NT2/D1 (cell line): ENCODE measurements at regions not wholly inside any gene's neighbourhood (a gene's known extent, or its start where the extent isn't known, plus 50 kb on each side); places are given as distances from the start of the nearest gene placed in this dataset.

Experiments used
- DNase-seq: peaks from one replicate; pipeline ENCODE4 v3.0.0-alpha.2; 2011; ENCODE audit warnings: low read depth, low spot score
- H3K27me3 ChIP-seq: 2 replicates; pipeline ENCODE4 v1.6.0; 2011; ENCODE audit warnings: mild to moderate bottlenecking; ENCODE audit not compliant: insufficient read length, insufficient read depth
- H3K36me3 ChIP-seq: 2 replicates; pipeline ENCODE4 v1.6.1; 2011; ENCODE audit warnings: mild to moderate bottlenecking, low read length, mixed read lengths; ENCODE audit not compliant: insufficient read depth, insufficient read length
- H3K4me1 ChIP-seq: 2 replicates; pipeline ENCODE4 v1.5.1; 2011; ENCODE audit not compliant: insufficient read depth, insufficient read length
- H3K4me3 ChIP-seq: 2 replicates; pipeline ENCODE4 v1.5.1; 2011; ENCODE audit warnings: low read depth; ENCODE audit not compliant: insufficient read length
- H3K9ac ChIP-seq: 2 replicates; pipeline ENCODE4 v1.6.0; 2011; ENCODE audit warnings: low read depth; ENCODE audit not compliant: insufficient read length
- H3K9me3 ChIP-seq: 2 replicates; pipeline ENCODE4 v1.5.1; 2011; ENCODE audit warnings: mild to moderate bottlenecking, low read length; ENCODE audit not compliant: insufficient read depth
- SUZ12 ChIP-seq: IDR thresholded peaks from 2 replicates; pipeline ENCODE4 v1.6.1; 2011; ENCODE audit not compliant: insufficient read length, insufficient read depth; ENCODE audit errors: extremely low read depth
- YY1 ChIP-seq: IDR thresholded peaks from 2 replicates; pipeline ENCODE4 v1.6.1; 2011; ENCODE audit not compliant: insufficient read length, insufficient read depth
- ZNF274 ChIP-seq: IDR thresholded peaks from 2 replicates; pipeline ENCODE4 v1.6.1; 2011; ENCODE audit warnings: mild to moderate bottlenecking, low read depth, low read length

DNA sequence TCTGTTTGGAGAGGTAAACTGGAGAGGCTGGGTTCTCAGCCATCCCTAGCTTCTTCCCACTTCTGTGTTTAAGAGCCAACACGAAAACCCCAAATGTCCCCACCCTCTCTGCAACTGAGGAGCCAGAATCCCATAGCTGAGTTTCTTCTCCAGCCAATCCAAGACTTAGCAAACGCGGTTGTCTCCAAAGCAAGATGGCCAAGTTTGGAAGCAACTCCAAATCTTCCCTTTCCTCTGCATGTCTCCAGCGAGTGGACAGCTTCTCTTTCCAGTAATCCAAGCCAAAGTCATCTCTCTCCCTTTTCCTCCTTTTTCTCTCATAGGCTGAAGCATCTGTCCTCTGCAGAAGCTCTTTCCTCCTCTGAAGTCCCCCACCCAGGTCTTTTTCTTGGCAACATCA, 539.2 kb downstream of the MIAT start:
- no peak overlapping the region for H3K4me3 ChIP-seq
- H3K36me3 ChIP-seq = no peaks in the 10 kb centered on the region
- DNase-seq = no peak
- H3K9me3 ChIP-seq = peaks cover 6% of the 10 kb centered on the region
- H3K4me1 ChIP-seq = peaks cover 2% of the 10 kb centered on the region
- no peak for TF ChIP-seq ZNF274
- no peak for TF ChIP-seq SUZ12
- no peak for TF ChIP-seq YY1
- H3K9ac ChIP-seq = no peak overlapping the region
- H3K27me3 ChIP-seq = no peaks in the 10 kb centered on the region

DNA sequence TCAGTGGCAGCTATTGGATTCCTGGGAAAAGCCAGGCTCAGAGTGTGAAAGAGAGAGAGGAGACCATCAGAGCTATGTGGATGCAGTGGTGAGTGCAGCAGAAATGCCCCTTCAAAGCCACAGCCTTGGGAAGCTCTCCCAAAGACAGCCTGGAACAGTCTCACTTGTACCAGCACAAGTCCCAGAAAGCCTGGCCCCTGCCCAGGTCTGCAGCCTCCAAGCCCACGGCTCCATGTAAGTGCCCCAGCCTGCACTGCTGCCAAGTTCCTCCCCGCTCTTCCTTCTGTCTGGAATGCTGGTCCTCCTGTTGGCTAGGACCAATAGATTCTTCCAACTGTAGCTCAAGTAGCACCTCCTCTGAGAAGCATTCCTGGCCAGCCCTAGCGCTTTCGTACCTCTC, 539.7 kb downstream of the MIAT start:
- Histone ChIP-seq H3K9ac (no peak overlapping the region), H3K4me3 (no peak overlapping the region), H3K36me3 (no peaks in the 10 kb centered on the region), H3K9me3 (peaks cover 6% of the 10 kb centered on the region), H3K4me1 (peaks cover 2% of the 10 kb centered on the region), H3K27me3 (no peaks in the 10 kb centered on the region)
- TF ChIP-seq ZNF274 (no peak), SUZ12 (no peak), YY1 (no peak)
- DNase-seq = no peak

DNA sequence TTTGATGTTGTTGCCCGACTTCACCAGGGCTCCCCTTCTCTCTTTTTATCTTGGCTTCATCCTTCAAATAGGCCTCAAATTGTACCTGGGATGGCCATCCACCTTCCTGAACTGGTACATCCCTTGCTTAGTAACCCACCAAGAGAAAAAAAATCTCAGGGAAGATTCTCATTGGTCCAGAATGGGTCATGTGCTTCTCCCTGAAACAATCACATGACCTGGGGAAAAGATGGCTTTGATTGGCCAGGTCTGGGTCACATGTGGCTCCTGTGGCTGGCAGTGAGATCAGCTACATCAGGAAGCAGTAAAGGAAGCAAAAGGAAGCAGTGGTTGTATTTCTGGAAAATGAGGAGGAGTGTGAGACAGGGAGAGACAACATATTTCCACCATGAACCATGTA, 540.2 kb downstream of the MIAT start:
- no peaks in the 10 kb centered on the region for H3K27me3 ChIP-seq

DNA sequence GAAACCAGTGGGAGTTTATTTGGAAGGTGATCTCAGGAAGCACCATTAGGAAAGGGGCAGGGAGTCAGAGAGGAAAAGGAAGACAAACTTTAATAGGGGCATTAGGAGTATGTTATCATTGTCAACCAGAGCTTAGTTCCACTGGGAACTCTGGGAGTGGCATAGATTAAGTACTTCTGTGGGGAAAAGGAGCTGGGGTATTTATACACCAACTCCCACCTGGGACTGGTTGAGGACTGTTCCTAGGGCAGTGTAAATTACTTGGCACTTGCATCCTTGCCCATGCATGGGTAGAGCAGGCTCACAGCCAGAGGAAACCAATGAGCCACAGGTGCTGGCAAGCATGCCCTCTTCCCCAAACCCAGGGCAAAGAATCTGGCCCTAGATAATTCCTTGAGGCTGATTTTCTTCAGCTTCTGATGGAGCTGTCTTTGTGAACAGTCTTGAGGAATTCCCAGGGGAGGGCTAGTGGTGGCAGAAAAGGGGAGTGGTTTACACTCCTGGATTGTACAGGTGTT, 541.2 kb downstream of the MIAT start:
- no peak overlapping the region for H3K4me3 ChIP-seq
- no peak for DNase-seq
- H3K9ac ChIP-seq = no peak overlapping the region
- H3K9me3 ChIP-seq = peaks cover 6% of the 10 kb centered on the region
- no peaks in the 10 kb centered on the region for H3K4me1 ChIP-seq
- H3K27me3 ChIP-seq = no peaks in the 10 kb centered on the region
- H3K36me3 ChIP-seq = no peaks in the 10 kb centered on the region
- TF ChIP-seq ZNF274 (no peak), SUZ12 (no peak), YY1 (no peak)

More for the DNA sequence above, 540.2 kb downstream of the MIAT start:
- no peak overlapping the region for H3K9ac ChIP-seq
- no peak overlapping the region for H3K4me3 ChIP-seq
- no peak for TF ChIP-seq SUZ12
- peaks cover 2% of the 10 kb centered on the region for H3K4me1 ChIP-seq
- no peaks in the 10 kb centered on the region for H3K36me3 ChIP-seq
- H3K9me3 ChIP-seq = peaks cover 6% of the 10 kb centered on the region
- no peak for DNase-seq

- DNase-seq = no peak
- peaks cover 6% of the 10 kb centered on the region for H3K9me3 ChIP-seq
- no peaks in the 10 kb centered on the region for H3K36me3 ChIP-seq
- TF ChIP-seq YY1 = no peak
- no peak for TF ChIP-seq SUZ12
- no peak for TF ChIP-seq ZNF274
- H3K9ac ChIP-seq = no peak overlapping the region
- no peaks in the 10 kb centered on the region for H3K4me1 ChIP-seq
- no peaks in the 10 kb centered on the region for H3K27me3 ChIP-seq
- no peak overlapping the region for H3K4me3 ChIP-seq
These were observed 542.0 kb downstream of the MIAT start for GRCh38 chr22:27199354-27199753.

DNA sequence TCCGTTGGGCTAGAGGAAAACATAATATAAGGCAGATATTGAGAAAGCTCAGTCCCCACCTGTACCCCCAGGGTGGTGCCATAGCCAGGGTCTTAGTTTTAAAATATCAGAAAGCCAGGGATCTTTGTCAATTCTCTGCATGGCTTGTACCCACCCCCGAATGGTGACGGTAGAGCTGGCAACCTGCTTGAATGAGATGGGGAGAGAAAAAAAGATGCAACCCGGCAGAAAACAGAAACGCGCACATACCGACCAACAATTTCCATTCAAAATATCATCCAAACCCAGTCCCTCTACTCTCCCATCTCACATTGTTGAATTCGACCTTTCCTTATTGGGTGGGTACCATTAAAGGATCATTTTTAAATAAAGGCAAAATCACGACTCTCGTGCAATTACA, 543.9 kb downstream of the MIAT start:
- no peak for TF ChIP-seq SUZ12
- TF ChIP-seq YY1 = no peak
- no peak for TF ChIP-seq ZNF274
- no peak for DNase-seq
- no peaks in the 10 kb centered on the region for H3K27me3 ChIP-seq

GRCh38 chr22:27201741-27202140, 544.4 kb downstream of the MIAT start:
- TF ChIP-seq YY1 (no peak), SUZ12 (no peak), ZNF274 (no peak)
- Histone ChIP-seq H3K27me3 (no peaks in the 10 kb centered on the region), H3K9ac (no peak overlapping the region)

More for the DNA sequence above, 543.9 kb downstream of the MIAT start:
- no peaks in the 10 kb centered on the region for H3K36me3 ChIP-seq
- H3K9ac ChIP-seq = no peak overlapping the region
- no peak overlapping the region for H3K4me3 ChIP-seq
- H3K4me1 ChIP-seq = peaks cover 4% of the 10 kb centered on the region
- peaks cover 6% of the 10 kb centered on the region for H3K9me3 ChIP-seq

More at GRCh38 chr22:27201741-27202140, 544.4 kb downstream of the MIAT start:
- Histone ChIP-seq H3K36me3 (no peaks in the 10 kb centered on the region), H3K4me3 (no peak overlapping the region), H3K4me1 (peaks cover 4% of the 10 kb centered on the region), H3K9me3 (peaks cover 6% of the 10 kb centered on the region)
- no peak for DNase-seq
